Kidney epithelial cell (primary cell): ENCODE measurements at regions not wholly inside any gene's neighbourhood (a gene's known extent, or its start where the extent isn't known, plus 50 kb on each side); places are given as distances from the start of the nearest gene placed in this dataset.
A peak's percentile ranks its signal among the peaks of the same experiment; 100 is the strongest.

Experiments
- DNase-seq: peaks from one replicate; pipeline ENCODE4 v3.0.0-alpha.2; 2010; ENCODE audit warnings: low read depth
- H3K27me3 ChIP-seq: 2 replicates; pipeline ENCODE4 v1.6.0; 2011; ENCODE audit warnings: low read length; ENCODE audit not compliant: control insufficient read depth, insufficient read depth
- H3K36me3 ChIP-seq: 2 replicates; pipeline ENCODE4 v1.5.1; 2011; ENCODE audit warnings: low read length; ENCODE audit not compliant: control insufficient read depth, insufficient read depth
- H3K4me3 ChIP-seq: 2 replicates; pipeline ENCODE4 v1.5.1; 2011; ENCODE audit warnings: low read depth, mild to moderate bottlenecking, control low read depth, low read length
- CTCF ChIP-seq: IDR thresholded peaks from 2 replicates; pipeline ENCODE4 v1.5.1; 2011; ENCODE audit warnings: mild to moderate bottlenecking, moderate library complexity, low read length, control low read depth, inconsistent platforms; ENCODE audit not compliant: insufficient read depth, poor library complexity, severe bottlenecking

- no peak for TF ChIP-seq CTCF
- Histone ChIP-seq H3K27me3 (no peaks in the 10 kb centered on the region), H3K4me3 (no peak overlapping the region), H3K36me3 (no peaks in the 10 kb centered on the region)
- no peak for DNase-seq
These were observed 56.0 kb upstream of the SPPL2A start for GRCh38 chr15:50821476-50821875.

- DNase-seq, result no peak
- no peak overlapping the region for H3K4me3 ChIP-seq
- no peak for TF ChIP-seq CTCF
- H3K27me3 ChIP-seq, result no peaks in the 10 kb centered on the region
- H3K36me3 ChIP-seq, result no peaks in the 10 kb centered on the region
These were observed 55.4 kb upstream of the SPPL2A start for GRCh38 chr15:50820808-50821382.

- no peak for TF ChIP-seq CTCF
These were observed 53.8 kb upstream of the SPPL2A start for GRCh38 chr15:50819344-50819743.

GRCh38 chr15:50815958-50816590 lies 50.6 kb upstream of the SPPL2A start:
- TF ChIP-seq CTCF, result no peak
- DNase-seq, result peak; percentile 14
- Histone ChIP-seq H3K27me3 (no peaks in the 10 kb centered on the region), H3K4me3 (no peak overlapping the region), H3K36me3 (no peaks in the 10 kb centered on the region)

More at GRCh38 chr15:50819344-50819743, 53.8 kb upstream of the SPPL2A start:
- Histone ChIP-seq H3K27me3 (no peaks in the 10 kb centered on the region), H3K36me3 (no peaks in the 10 kb centered on the region), H3K4me3 (no peak overlapping the region)
- no peak for DNase-seq
